HAP-1 (cell line): ENCODE measurements at regions not wholly inside any gene's neighbourhood (a gene's known extent, or its start where the extent isn't known, plus 50 kb on each side); places are given as distances from the start of the nearest gene placed in this dataset.

Source experiments
- DNase-seq, 2 experiments: peaks; one replicate each; pipeline ENCODE4 v3.0.0-alpha.2; 2016 to 2020; ENCODE audit warnings: low spot score in 2 of 2
- H3K27me3 ChIP-seq: fragments of 250-450 bp; sonication (Bioruptor Pico); 2 replicates; pipeline ENCODE4 v1.5.1; 2020; ENCODE audit warnings: low read depth, mild to moderate bottlenecking, moderate library complexity
- H3K36me3 ChIP-seq: fragments of 250-450 bp; sonication (Bioruptor Pico); replicated peaks from 2 replicates; pipeline ENCODE4 v1.5.1; 2020; ENCODE audit warnings: mild to moderate bottlenecking
- H3K4me1 ChIP-seq: fragments of 250-450 bp; sonication (Bioruptor Pico); 2 replicates; pipeline ENCODE4 v1.5.1; 2020; ENCODE audit warnings: mild to moderate bottlenecking
- H3K4me3 ChIP-seq: fragments of 250-450 bp; sonication (Bioruptor Pico); 2 replicates; pipeline ENCODE4 v1.5.1; 2020; ENCODE audit warnings: mild to moderate bottlenecking, moderate library complexity
- H3K9me3 ChIP-seq: fragments of 250-450 bp; sonication (Bioruptor Pico); 2 replicates; pipeline ENCODE4 v1.5.1; 2020; ENCODE audit warnings: mild to moderate bottlenecking, moderate library complexity
- in situ Hi-C: fragments of 300-500 bp; cut with MboI; formaldehyde crosslinking; loops from 3 replicates; pipeline ENCODE4 v1.14.3; 2020; ENCODE audit warnings: low sequenced_read_pairs, inconsistent platforms, mixed read lengths

DNA sequence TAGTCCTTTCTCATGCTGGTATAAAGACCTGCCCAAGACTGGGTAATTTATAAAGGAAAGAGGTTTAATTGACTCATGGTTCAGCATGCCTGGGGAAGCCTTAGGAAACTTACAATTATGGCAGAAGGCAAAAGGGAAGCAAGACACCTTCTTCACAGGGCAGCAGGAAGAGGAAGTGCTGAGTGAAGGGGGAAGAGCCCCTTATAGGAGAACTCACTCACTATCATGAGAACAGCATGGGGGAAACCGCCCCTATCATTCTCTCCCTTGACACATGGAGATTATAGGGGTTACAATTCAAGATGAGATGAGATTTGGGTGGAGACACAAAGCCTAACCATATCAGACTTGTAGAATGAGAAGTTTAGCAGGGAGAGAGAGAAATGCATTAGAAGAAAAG is 373.3 kb upstream of the DIAPH2 start:
- Histone ChIP-seq H3K36me3 (no peaks in the 10 kb centered on the region), H3K9me3 (no peaks in the 10 kb centered on the region), H3K4me1 (no peaks in the 10 kb centered on the region), H3K4me3 (no peak overlapping the region), H3K27me3 (no peaks in the 10 kb centered on the region)
- in situ Hi-C loops, result no loop called here
- DNase-seq, result no peak

- in situ Hi-C loops, result no loop called here
These were observed 369.7 kb upstream of the DIAPH2 start for GRCh38 chrX:96314985-96315384.

GRCh38 chrX:96361844-96362243 is 322.8 kb upstream of the DIAPH2 start:
- Histone ChIP-seq H3K4me1 (no peaks in the 10 kb centered on the region), H3K36me3 (no peaks in the 10 kb centered on the region), H3K27me3 (no peaks in the 10 kb centered on the region; the same call in 1 of the 2 replicates), H3K4me3 (no peak overlapping the region), H3K9me3 (no peaks in the 10 kb centered on the region)
- in situ Hi-C loops, result no loop called here
- DNase-seq, result no peak

More at GRCh38 chrX:96314985-96315384, 369.7 kb upstream of the DIAPH2 start:
- H3K27me3 ChIP-seq, result no peaks in the 10 kb centered on the region
- H3K9me3 ChIP-seq, result no peaks in the 10 kb centered on the region
- no peak overlapping the region for H3K4me3 ChIP-seq
- no peak for DNase-seq
- no peaks in the 10 kb centered on the region for H3K36me3 ChIP-seq
- H3K4me1 ChIP-seq, result no peaks in the 10 kb centered on the region

DNA sequence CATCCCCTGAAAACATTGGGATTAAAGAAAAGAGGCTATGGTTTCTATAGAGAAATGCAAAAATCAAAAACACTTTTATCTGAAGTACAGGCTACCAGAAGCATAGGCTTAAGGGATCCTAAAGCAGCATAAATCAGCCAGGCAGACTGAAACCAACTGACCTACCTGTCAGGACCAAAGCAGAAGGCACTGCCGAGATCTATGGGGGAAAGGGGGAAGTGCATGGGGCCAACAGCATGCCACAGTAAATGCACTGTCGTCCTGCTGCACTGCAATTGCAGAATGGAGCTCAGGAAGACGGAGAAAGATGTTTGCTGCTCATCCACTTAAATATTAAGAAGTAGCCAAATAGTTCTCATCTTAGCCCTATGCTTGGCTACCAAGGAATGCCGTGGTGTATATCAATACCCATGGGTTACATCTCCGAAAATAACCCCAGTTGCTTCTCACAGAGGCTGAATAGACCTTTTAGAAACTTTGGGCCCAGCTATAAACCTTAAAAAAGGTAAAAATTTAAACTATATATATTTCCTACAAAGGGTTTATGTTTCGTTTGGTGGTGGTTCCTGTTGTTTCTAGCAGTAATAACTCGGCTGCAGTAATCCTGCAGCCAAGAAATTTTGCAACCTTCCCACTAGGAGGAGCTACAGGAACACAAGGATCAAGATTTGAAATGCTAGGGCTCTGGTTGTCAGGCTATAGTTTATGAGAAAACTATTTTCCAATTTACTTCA is 312.2 kb upstream of the DIAPH2 start:
- in situ Hi-C loops, result no loop called here
- DNase-seq, result peak; percentile 28 to 81
- H3K36me3 ChIP-seq, result no peaks in the 10 kb centered on the region
- H3K4me3 ChIP-seq, result no peak overlapping the region
- H3K27me3 ChIP-seq, result no peaks in the 10 kb centered on the region
- no peaks in the 10 kb centered on the region for H3K4me1 ChIP-seq
- no peaks in the 10 kb centered on the region for H3K9me3 ChIP-seq

- in situ Hi-C loops, result no loop called here
- H3K36me3 ChIP-seq, result no peaks in the 10 kb centered on the region
- H3K4me3 ChIP-seq, result no peak overlapping the region
- no peaks in the 10 kb centered on the region for H3K4me1 ChIP-seq
- H3K27me3 ChIP-seq, result no peaks in the 10 kb centered on the region
- DNase-seq, result no peak
- no peaks in the 10 kb centered on the region for H3K9me3 ChIP-seq
These were observed 311.6 kb upstream of the DIAPH2 start for GRCh38 chrX:96373047-96373355.

DNA sequence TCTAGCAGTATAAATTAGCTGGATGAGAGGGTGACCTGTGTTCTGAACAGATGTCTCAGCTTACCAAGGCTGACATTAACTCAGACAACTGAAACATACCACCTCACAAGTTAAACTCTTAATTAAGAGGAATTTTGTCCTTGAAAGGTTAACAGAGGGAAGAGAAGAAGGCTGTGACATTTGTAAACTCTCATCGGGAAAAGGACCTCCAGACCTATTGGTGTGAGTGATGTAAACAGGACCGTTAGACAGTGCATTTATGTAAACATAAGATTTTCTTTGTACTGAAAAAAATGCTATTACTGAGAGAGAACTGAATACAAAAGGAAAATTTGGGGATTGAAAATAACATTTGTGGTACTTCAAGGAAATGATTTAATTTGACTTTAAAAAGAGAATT is 308.4 kb upstream of the DIAPH2 start:
- no peaks in the 10 kb centered on the region for H3K4me1 ChIP-seq
- in situ Hi-C loops, result no loop called here
- H3K9me3 ChIP-seq, result no peaks in the 10 kb centered on the region
- no peak overlapping the region for H3K4me3 ChIP-seq
- no peaks in the 10 kb centered on the region for H3K36me3 ChIP-seq
- H3K27me3 ChIP-seq, result no peaks in the 10 kb centered on the region
- DNase-seq, result no peak

DNA sequence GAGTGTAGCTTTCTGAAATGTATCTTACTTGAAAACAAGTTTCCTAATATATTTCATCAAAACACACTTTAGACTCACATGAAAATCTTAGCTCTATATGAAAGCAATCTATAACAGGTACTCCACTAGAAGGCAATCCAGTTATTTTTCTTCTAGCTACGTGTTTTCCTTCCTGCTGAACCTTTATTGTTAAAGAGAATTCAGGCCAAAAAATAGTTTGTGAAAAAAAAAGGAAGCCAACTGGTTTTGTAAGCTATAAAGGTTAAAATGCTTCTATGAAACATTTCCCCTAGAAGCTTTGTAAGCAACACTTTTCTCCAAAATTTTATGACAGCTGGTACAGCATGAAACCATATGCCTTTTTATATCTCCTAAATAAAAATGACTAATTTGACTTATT is 304.7 kb upstream of the DIAPH2 start:
- no peak for DNase-seq
- Histone ChIP-seq H3K4me3 (no peak overlapping the region), H3K27me3 (no peaks in the 10 kb centered on the region), H3K4me1 (no peaks in the 10 kb centered on the region), H3K36me3 (no peaks in the 10 kb centered on the region), H3K9me3 (no peaks in the 10 kb centered on the region)
- in situ Hi-C loops, result no loop called here

GRCh38 chrX:96382018-96382417 is 302.6 kb upstream of the DIAPH2 start:
- no peaks in the 10 kb centered on the region for H3K36me3 ChIP-seq
- in situ Hi-C loops, result no loop called here

DNA sequence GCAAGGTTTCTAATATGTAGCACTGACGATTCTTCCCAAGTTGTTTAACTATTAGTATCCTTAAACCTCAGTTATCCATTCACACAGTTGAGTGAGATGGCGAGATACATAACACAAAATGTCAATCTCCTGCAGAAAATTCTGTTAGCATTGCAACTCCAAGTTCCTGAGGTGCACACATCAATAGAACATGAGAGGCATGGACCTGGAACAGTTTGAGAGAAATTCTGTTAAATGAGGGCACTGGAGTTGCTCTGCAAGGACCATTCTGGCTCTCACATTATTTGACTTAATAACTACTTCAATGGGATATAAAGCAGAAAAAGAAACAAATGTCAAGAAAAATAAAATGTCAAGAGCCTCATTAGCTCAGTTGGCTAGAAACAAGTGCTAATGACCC is 301.2 kb upstream of the DIAPH2 start:
- H3K9me3 ChIP-seq, result no peaks in the 10 kb centered on the region
- no peak overlapping the region for H3K4me3 ChIP-seq
- DNase-seq, result no peak
- H3K27me3 ChIP-seq, result no peaks in the 10 kb centered on the region
- H3K36me3 ChIP-seq, result no peaks in the 10 kb centered on the region
- in situ Hi-C loops, result no loop called here
- no peaks in the 10 kb centered on the region for H3K4me1 ChIP-seq

More at GRCh38 chrX:96382018-96382417, 302.6 kb upstream of the DIAPH2 start:
- Histone ChIP-seq H3K9me3 (no peaks in the 10 kb centered on the region), H3K27me3 (no peaks in the 10 kb centered on the region), H3K4me3 (no peak overlapping the region), H3K4me1 (no peaks in the 10 kb centered on the region)
- no peak for DNase-seq

DNA sequence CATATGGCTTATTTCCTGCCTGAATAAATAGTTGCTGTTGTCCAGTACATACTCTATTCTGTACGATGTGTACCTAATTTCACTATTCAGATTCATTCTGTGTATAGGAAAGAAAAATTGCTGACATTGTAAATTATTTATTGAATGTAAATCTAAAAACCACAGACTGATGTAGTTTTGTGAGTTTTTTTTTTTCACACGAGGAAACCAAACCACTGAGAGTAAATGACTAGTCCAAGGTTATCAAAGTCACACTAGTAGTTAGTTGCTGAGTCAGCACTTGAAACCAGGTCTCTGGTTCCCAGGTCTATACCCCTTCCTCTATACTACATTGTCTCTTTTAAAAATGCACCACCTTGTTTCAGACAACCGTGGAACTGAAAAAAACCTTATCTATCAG is 298.3 kb upstream of the DIAPH2 start:
- H3K4me1 ChIP-seq, result no peaks in the 10 kb centered on the region
- no peaks in the 10 kb centered on the region for H3K9me3 ChIP-seq
- H3K36me3 ChIP-seq, result no peaks in the 10 kb centered on the region
- no peaks in the 10 kb centered on the region for H3K27me3 ChIP-seq
- in situ Hi-C loops, result no loop called here
- no peak for DNase-seq
- H3K4me3 ChIP-seq, result no peak overlapping the region

DNA sequence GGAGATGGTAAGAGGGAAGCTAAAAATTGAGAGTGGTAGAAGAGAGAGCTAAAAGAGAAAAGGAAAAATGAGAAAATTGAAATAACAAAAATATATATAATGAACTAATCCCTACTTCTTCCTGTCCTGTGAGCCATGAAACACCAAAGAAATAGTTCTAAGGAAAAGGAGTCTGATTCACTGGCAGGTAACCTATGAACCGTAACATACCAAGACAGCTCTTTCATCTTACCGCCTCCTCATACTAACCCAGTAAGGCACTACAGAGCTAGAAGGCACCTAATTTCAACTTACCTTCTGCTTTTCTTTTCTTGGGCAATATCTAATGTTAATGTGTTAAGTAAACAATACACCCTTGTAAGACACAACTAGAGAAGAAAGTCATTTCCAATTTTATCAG is 297.7 kb upstream of the DIAPH2 start:
- Histone ChIP-seq H3K9me3 (no peaks in the 10 kb centered on the region), H3K4me1 (no peaks in the 10 kb centered on the region), H3K36me3 (no peaks in the 10 kb centered on the region), H3K27me3 (no peaks in the 10 kb centered on the region), H3K4me3 (no peak overlapping the region)
- in situ Hi-C loops, result no loop called here
- DNase-seq, result no peak

GRCh38 chrX:96387801-96388200 is 296.8 kb upstream of the DIAPH2 start:
- in situ Hi-C loops, result no loop called here
- Histone ChIP-seq H3K9me3 (no peaks in the 10 kb centered on the region), H3K27me3 (no peaks in the 10 kb centered on the region), H3K36me3 (no peaks in the 10 kb centered on the region), H3K4me3 (no peak overlapping the region), H3K4me1 (no peaks in the 10 kb centered on the region)
- DNase-seq, result no peak

GRCh38 chrX:96389281-96390047 is 295.2 kb upstream of the DIAPH2 start:
- in situ Hi-C loops, result no loop called here
- H3K27me3 ChIP-seq, result no peaks in the 10 kb centered on the region
- no peak for DNase-seq
- H3K4me3 ChIP-seq, result no peak overlapping the region
- H3K36me3 ChIP-seq, result no peaks in the 10 kb centered on the region
- no peaks in the 10 kb centered on the region for H3K9me3 ChIP-seq
- no peaks in the 10 kb centered on the region for H3K4me1 ChIP-seq

- Histone ChIP-seq H3K4me3 (no peak overlapping the region), H3K4me1 (no peaks in the 10 kb centered on the region), H3K27me3 (no peaks in the 10 kb centered on the region), H3K36me3 (no peaks in the 10 kb centered on the region), H3K9me3 (no peaks in the 10 kb centered on the region)
- DNase-seq, result no peak
- in situ Hi-C loops, result no loop called here
These were observed 290.0 kb upstream of the DIAPH2 start for GRCh38 chrX:96394598-96394997.
